Esophagus (tissue), 2 donors: ENCODE measurements at regions not wholly inside any gene's neighbourhood (a gene's known extent, or its start where the extent isn't known, plus 50 kb on each side); places are given as distances from the start of the nearest gene placed in this dataset.
"Not testable (repeated sequence)": the region's sequence is repeated elsewhere in the genome, so short reads cannot be mapped to it uniquely, and the experiment has no call there.

Experiments
- H3K27ac ChIP-seq, 2 donors: one replicate each; pipeline ENCODE4 v1.5.1; 2013; ENCODE audit warnings: low read depth in 2 of 2, mild to moderate bottlenecking in 2 of 2, inconsistent platforms in 1 of 2, low read length in 1 of 2, moderate library complexity in 1 of 2
- H3K27me3 ChIP-seq, 2 donors: one replicate each; pipeline ENCODE4 v1.6.1; 2013; ENCODE audit warnings: low read length in 2 of 2, control low read depth in 1 of 2, mild to moderate bottlenecking in 1 of 2; ENCODE audit not compliant: insufficient read depth in 2 of 2, control insufficient read depth in 1 of 2
- H3K36me3 ChIP-seq, 2 donors: one replicate each; pipeline ENCODE4 v1.6.1; 2013; ENCODE audit warnings: low read length in 1 of 2; ENCODE audit not compliant: control insufficient read depth in 2 of 2, insufficient read depth in 2 of 2
- H3K4me1 ChIP-seq, 2 donors: one replicate each; pipeline ENCODE4 v1.6.1; 2013; ENCODE audit warnings: low read length in 1 of 2; ENCODE audit not compliant: control insufficient read depth in 2 of 2, insufficient read depth in 2 of 2
- H3K4me3 ChIP-seq, 2 donors: one replicate each; pipeline ENCODE4 v1.5.1; 2013; ENCODE audit warnings: low read length in 2 of 2, mild to moderate bottlenecking in 2 of 2, low read depth in 1 of 2, moderate library complexity in 1 of 2
- H3K9me3 ChIP-seq, 2 donors: one replicate each; pipeline ENCODE4 v1.6.1; 2013; ENCODE audit warnings: mild to moderate bottlenecking in 2 of 2, low read depth in 1 of 2, low read length in 1 of 2, moderate library complexity in 1 of 2; ENCODE audit not compliant: control insufficient read depth in 2 of 2, insufficient read depth in 1 of 2
- WGBS, 2 donors: extraction: QIAGEN DNeasy Blood & Tissue Kit; methylation state at CpG; one replicate each; pipeline ENCODE4 v1.1.7; 2013; 5-methylcytosine and 5-hydroxymethylcytosine counted together
- donor health status: healthy with polysubstance abuse.
- donor health status: Bipolar disorder and iron deficiency.

GRCh38 chr10:38209332-38209731 is 115.2 kb downstream of the ZNF37A start:
- H3K4me1 ChIP-seq = no peaks in the 10 kb centered on the region
- no peak overlapping the region for H3K4me3 ChIP-seq
- no peaks in the 10 kb centered on the region for H3K27me3 ChIP-seq
- H3K27ac ChIP-seq = no peak overlapping the region
- H3K36me3 ChIP-seq = no peaks in the 10 kb centered on the region
- peaks cover 0 to under 1% of the 10 kb centered on the region in 2 donors for H3K9me3 ChIP-seq
- WGBS, 2 donors = 51 to 57% methylated on average over 4 of the region's 4 CpGs

- H3K27ac ChIP-seq, H3K36me3 ChIP-seq, H3K27me3 ChIP-seq, H3K4me1 ChIP-seq, H3K4me3 ChIP-seq, H3K9me3 ChIP-seq: not testable (repeated sequence)
Observed at GRCh38 chr10:38209748-38210147, 115.6 kb downstream of the ZNF37A start.

GRCh38 chr10:38212460-38212859 is 118.3 kb downstream of the ZNF37A start:
- Histone ChIP-seq H3K4me1 (no peaks in the 10 kb centered on the region), H3K27ac (no peak overlapping the region), H3K9me3 (no peaks in the 10 kb centered on the region), H3K4me3 (no peak overlapping the region), H3K36me3 (no peaks in the 10 kb centered on the region), H3K27me3 (no peaks in the 10 kb centered on the region)
- WGBS, 2 donors = 65 to 69% methylated on average over 1 of the region's 1 CpG

GRCh38 chr10:38226385-38226784 is 132.2 kb downstream of the ZNF37A start:
- no peaks in the 10 kb centered on the region for H3K36me3 ChIP-seq
- no peaks in the 10 kb centered on the region for H3K27me3 ChIP-seq
- H3K9me3 ChIP-seq = peaks cover 0 to 4% of the 10 kb centered on the region in 2 donors
- H3K4me1 ChIP-seq = no peaks in the 10 kb centered on the region
- no peak overlapping the region for H3K27ac ChIP-seq
- 78 to 84% methylated on average over 2 of the region's 2 CpGs for WGBS, 2 donors
- no peak overlapping the region for H3K4me3 ChIP-seq

GRCh38 chr10:38228394-38228793 is 134.3 kb downstream of the ZNF37A start:
- Histone ChIP-seq H3K36me3 (no peaks in the 10 kb centered on the region), H3K9me3 (peaks cover 0 to 4% of the 10 kb centered on the region in 2 donors), H3K4me3 (no peak overlapping the region), H3K27me3 (no peaks in the 10 kb centered on the region), H3K4me1 (no peaks in the 10 kb centered on the region), H3K27ac (no peak overlapping the region)
- WGBS, 2 donors = 89 to 91% methylated on average over 2 of the region's 2 CpGs

- H3K27ac ChIP-seq, H3K9me3 ChIP-seq, H3K4me3 ChIP-seq, H3K4me1 ChIP-seq, H3K27me3 ChIP-seq, H3K36me3 ChIP-seq: not testable (repeated sequence)
- 73 to 79% methylated on average over 2 of the region's 2 CpGs for WGBS, 2 donors
Observed at GRCh38 chr10:38238479-38238878, 144.3 kb downstream of the ZNF37A start.

- not testable (repeated sequence) for H3K27ac ChIP-seq, H3K36me3 ChIP-seq, H3K27me3 ChIP-seq, H3K4me3 ChIP-seq, H3K4me1 ChIP-seq, H3K9me3 ChIP-seq
- WGBS, 2 donors = 37 to 43% methylated on average over 2 of the region's 2 CpGs
Observed at GRCh38 chr10:38242061-38242649, 148.0 kb downstream of the ZNF37A start.

GRCh38 chr10:38248113-38248512 is 154.0 kb downstream of the ZNF37A start:
- H3K27ac ChIP-seq, H3K36me3 ChIP-seq, H3K27me3 ChIP-seq, H3K4me1 ChIP-seq, H3K9me3 ChIP-seq, H3K4me3 ChIP-seq: not testable (repeated sequence)
- WGBS, 2 donors = 22 to 34% methylated on average over 1 of the region's 1 CpG

- H3K36me3 ChIP-seq, H3K4me1 ChIP-seq, H3K9me3 ChIP-seq, H3K27me3 ChIP-seq, H3K4me3 ChIP-seq, H3K27ac ChIP-seq: not testable (repeated sequence)
- 46 to 49% methylated on average over 4 of the region's 6 CpGs for WGBS, 2 donors
Observed at GRCh38 chr10:38252551-38252950, 158.4 kb downstream of the ZNF37A start.

- 69 to 78% methylated on average over 6 of the region's 6 CpGs for WGBS, 2 donors
- H3K4me1 ChIP-seq, H3K27me3 ChIP-seq, H3K9me3 ChIP-seq, H3K36me3 ChIP-seq, H3K4me3 ChIP-seq, H3K27ac ChIP-seq: not testable (repeated sequence)
Observed at GRCh38 chr10:38267555-38267954, 173.4 kb downstream of the ZNF37A start.
